ENCODE measurements at regions not wholly inside any gene's neighbourhood (a gene's known extent, or its start where the extent isn't known, plus 50 kb on each side); places are given as distances from the start of the nearest gene placed in this dataset.
A peak's percentile ranks its signal among the peaks of the same experiment; 100 is the strongest.

- Histone ChIP-seq H3K27ac (no peak overlapping the region), H3K27me3 (no peaks in the 10 kb centered on the region), H3K4me1 (no peaks in the 10 kb centered on the region), H3K4me3 (no peak overlapping the region), H3K36me3 (no peaks in the 10 kb centered on the region), H3K9me3 (no peaks in the 10 kb centered on the region)
- intact Hi-C loops (cut with DNase I; ENCODE audit: low total_unique reads), result no loop called here
- no peak for DNase-seq
- no peak for TF ChIP-seq POLR2A (IDR thresholded peaks at IDR 0.05)
- no peak for TF ChIP-seq CTCF (IDR thresholded peaks at IDR 0.05)
These were observed 357.2 kb upstream of the SULF2 start for GRCh38 chr20:48142516-48142773.

- no peak overlapping the region for H3K27ac ChIP-seq
- no peak overlapping the region for H3K4me3 ChIP-seq
- TF ChIP-seq CTCF (IDR thresholded peaks at IDR 0.05), result no peak
- TF ChIP-seq POLR2A (IDR thresholded peaks at IDR 0.05), result no peak
- no peaks in the 10 kb centered on the region for H3K9me3 ChIP-seq
- no peak for DNase-seq
- H3K4me1 ChIP-seq, result no peaks in the 10 kb centered on the region
- H3K27me3 ChIP-seq, result no peaks in the 10 kb centered on the region
- no peaks in the 10 kb centered on the region for H3K36me3 ChIP-seq
- intact Hi-C loops (cut with DNase I; ENCODE audit: low total_unique reads), result no loop called here
These were observed 356.6 kb upstream of the SULF2 start for GRCh38 chr20:48141660-48142515.

GRCh38 chr20:48139262-48140041 lies 354.2 kb upstream of the SULF2 start:
- intact Hi-C loops (cut with DNase I; ENCODE audit: low total_unique reads), result no loop called here
- Histone ChIP-seq H3K27me3 (no peaks in the 10 kb centered on the region), H3K27ac (no peak overlapping the region), H3K36me3 (no peaks in the 10 kb centered on the region), H3K4me1 (no peaks in the 10 kb centered on the region), H3K9me3 (no peaks in the 10 kb centered on the region), H3K4me3 (no peak overlapping the region)
- DNase-seq, result no peak
- TF ChIP-seq CTCF (IDR thresholded peaks at IDR 0.05) (no peak), POLR2A (IDR thresholded peaks at IDR 0.05) (no peak)

- TF ChIP-seq POLR2A (IDR thresholded peaks at IDR 0.05), result no peak
- no peak for TF ChIP-seq CTCF (IDR thresholded peaks at IDR 0.05)
- no peak for DNase-seq
- no peaks in the 10 kb centered on the region for H3K9me3 ChIP-seq
- no peaks in the 10 kb centered on the region for H3K36me3 ChIP-seq
- no peaks in the 10 kb centered on the region for H3K27me3 ChIP-seq
- intact Hi-C loops (cut with DNase I; ENCODE audit: low total_unique reads), result no loop called here
- peaks cover 10 to 18% of the 10 kb centered on the region in 2 donors for H3K4me1 ChIP-seq
- H3K4me3 ChIP-seq, result no peak overlapping the region
- peak overlapping the region; percentile 67 to 80 for H3K27ac ChIP-seq
These were observed 347.6 kb upstream of the SULF2 start for GRCh38 chr20:48132834-48133233.

GRCh38 chr20:48131581-48131980 lies 346.3 kb upstream of the SULF2 start:
- peak overlapping the region; percentile 69 to 80 for H3K27ac ChIP-seq
- H3K27me3 ChIP-seq, result no peaks in the 10 kb centered on the region
- TF ChIP-seq POLR2A (IDR thresholded peaks at IDR 0.05) (no peak), CTCF (IDR thresholded peaks at IDR 0.05) (no peak)
- no peaks in the 10 kb centered on the region for H3K36me3 ChIP-seq
- intact Hi-C loops (cut with DNase I; ENCODE audit: low total_unique reads), result no loop called here
- no peak overlapping the region for H3K4me3 ChIP-seq
- H3K4me1 ChIP-seq, result peaks cover 10 to 21% of the 10 kb centered on the region in 2 donors
- no peaks in the 10 kb centered on the region for H3K9me3 ChIP-seq
- peak; percentile 70 to 79 for DNase-seq
